Right lobe of liver (tissue), 6 donors: ENCODE measurements at regions not wholly inside any gene's neighbourhood (a gene's known extent, or its start where the extent isn't known, plus 50 kb on each side); places are given as distances from the start of the nearest gene placed in this dataset.

ENCODE experiments used
- ATAC-seq, 4 donors: fragments of 200-7000 bp; cut with Tn5 transposase; one replicate each; pipeline ENCODE4 v1.9.1; 2020; ENCODE audit warnings: mild to moderate bottlenecking in 4 of 4, moderate library complexity in 4 of 4
- DNase-seq, 3 donors: peaks; one replicate each; pipeline ENCODE4 v3.0.0-alpha.2; 2020
- H3K27ac ChIP-seq, 3 donors: fragments of 200-600 bp; one replicate each; pipeline ENCODE4 v1.8.0; 2022
- H3K27me3 ChIP-seq, 2 donors: fragments of 200-600 bp; one replicate each; pipeline ENCODE4 v1.8.0; 2022
- H3K36me3 ChIP-seq, 4 donors: fragments of 200-600 bp; sonication (generic) in 1 of 4; one replicate each; pipeline versions ENCODE4 v1.5.1 to v1.8.0; 2017 to 2022; ENCODE audit warnings: control low read depth in 1 of 4
- H3K4me1 ChIP-seq, 4 donors: fragments of 200-600 bp; sonication (generic) in 1 of 4; one replicate each; pipeline versions ENCODE4 v1.5.1 to v1.8.0; 2017 to 2022; ENCODE audit warnings: control low read depth in 1 of 4
- H3K4me3 ChIP-seq, 3 donors: fragments of 200-600 bp; one replicate each; pipeline ENCODE4 v1.8.0; 2022
- H3K9me3 ChIP-seq, 4 donors: fragments of 200-600 bp; sonication (generic) in 1 of 4; one replicate each; pipeline versions ENCODE4 v1.5.1 to v1.8.0; 2017 to 2022; ENCODE audit warnings: control low read depth in 1 of 4
- POLR2A ChIP-seq: fragments of 450-650 bp; IDR thresholded peaks from one replicate; pipeline ENCODE4 v1.6.1; 2017; ENCODE audit warnings: antibody characterized with exemption, mild to moderate bottlenecking
- WGBS: methylation state at CpG from one replicate; pipeline ENCODE4 v1.1.6; 2018; ENCODE audit warnings: low coverage, low lambda C conversion rate; ENCODE audit not compliant: insufficient coverage; ENCODE audit errors: missing lambda C conversion rate; 5-methylcytosine and 5-hydroxymethylcytosine counted together
- intact Hi-C, 2 donors: fragments of 100-400 bp; cut with DNase I; formaldehyde crosslinking; loops; one replicate each; pipeline versions ENCODE4 v1.11.2 to v1.14.1; 2022
- TF ChIP-seq, protein P1 (sequence below), 4 donors: fragments of 200-600 bp in 3 of 4; fragments of 450-650 bp in 1 of 4; IDR thresholded peaks; one replicate each; pipeline versions ENCODE4 v1.5.1 to v1.8.0; 2016 to 2022; ENCODE audit warnings: antibody characterized with exemption in 4 of 4, mild to moderate bottlenecking in 2 of 4
- donor health status: DM: no; HTN: yes; CAD: no.
- donor health status: DM: no; HTN: no; CAD: no.
- donor health status: DM: no; HTN: no; CAD: no.
- donor health status: DM: no; HTN: yes; CAD: no.
- donor health status: DM: no; HTN: yes; CAD: no.

DNA sequence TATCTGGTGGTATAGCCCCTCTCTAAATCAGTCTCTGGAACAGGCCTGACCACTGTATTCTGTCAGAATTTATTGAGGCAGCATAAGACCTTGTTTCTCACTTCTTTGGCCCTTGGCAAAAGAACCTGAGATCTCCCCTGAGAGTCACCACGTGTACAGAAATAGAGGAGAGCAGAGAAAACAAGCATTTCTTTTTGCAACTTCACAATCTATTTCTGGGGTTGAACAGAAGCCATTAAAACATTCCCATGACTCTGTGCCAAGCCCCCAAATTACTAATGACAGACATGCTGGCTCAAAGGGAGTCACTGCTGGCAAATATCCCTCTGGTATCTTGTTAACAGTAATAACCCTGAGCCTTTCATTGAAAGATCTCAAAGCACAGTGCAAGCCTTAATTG lies 395.3 kb downstream of the MAFB start:
- intact Hi-C loops: no loop called here
- WGBS: 38% methylated on average over 1 of the region's 1 CpG
- Histone ChIP-seq H3K27ac (no peak overlapping the region), H3K4me1 (no peaks in the 10 kb centered on the region), H3K9me3 (no peaks in the 10 kb centered on the region), H3K4me3 (no peak overlapping the region), H3K27me3 (no peaks in the 10 kb centered on the region), H3K36me3 (no peaks in the 10 kb centered on the region)
- no peak for DNase-seq
- TF ChIP-seq, protein P1, sequence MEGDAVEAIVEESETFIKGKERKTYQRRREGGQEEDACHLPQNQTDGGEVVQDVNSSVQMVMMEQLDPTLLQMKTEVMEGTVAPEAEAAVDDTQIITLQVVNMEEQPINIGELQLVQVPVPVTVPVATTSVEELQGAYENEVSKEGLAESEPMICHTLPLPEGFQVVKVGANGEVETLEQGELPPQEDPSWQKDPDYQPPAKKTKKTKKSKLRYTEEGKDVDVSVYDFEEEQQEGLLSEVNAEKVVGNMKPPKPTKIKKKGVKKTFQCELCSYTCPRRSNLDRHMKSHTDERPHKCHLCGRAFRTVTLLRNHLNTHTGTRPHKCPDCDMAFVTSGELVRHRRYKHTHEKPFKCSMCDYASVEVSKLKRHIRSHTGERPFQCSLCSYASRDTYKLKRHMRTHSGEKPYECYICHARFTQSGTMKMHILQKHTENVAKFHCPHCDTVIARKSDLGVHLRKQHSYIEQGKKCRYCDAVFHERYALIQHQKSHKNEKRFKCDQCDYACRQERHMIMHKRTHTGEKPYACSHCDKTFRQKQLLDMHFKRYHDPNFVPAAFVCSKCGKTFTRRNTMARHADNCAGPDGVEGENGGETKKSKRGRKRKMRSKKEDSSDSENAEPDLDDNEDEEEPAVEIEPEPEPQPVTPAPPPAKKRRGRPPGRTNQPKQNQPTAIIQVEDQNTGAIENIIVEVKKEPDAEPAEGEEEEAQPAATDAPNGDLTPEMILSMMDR (IDR thresholded peaks at IDR 0.05): no peak
- no peak for TF ChIP-seq POLR2A
- ATAC-seq: no peak

DNA sequence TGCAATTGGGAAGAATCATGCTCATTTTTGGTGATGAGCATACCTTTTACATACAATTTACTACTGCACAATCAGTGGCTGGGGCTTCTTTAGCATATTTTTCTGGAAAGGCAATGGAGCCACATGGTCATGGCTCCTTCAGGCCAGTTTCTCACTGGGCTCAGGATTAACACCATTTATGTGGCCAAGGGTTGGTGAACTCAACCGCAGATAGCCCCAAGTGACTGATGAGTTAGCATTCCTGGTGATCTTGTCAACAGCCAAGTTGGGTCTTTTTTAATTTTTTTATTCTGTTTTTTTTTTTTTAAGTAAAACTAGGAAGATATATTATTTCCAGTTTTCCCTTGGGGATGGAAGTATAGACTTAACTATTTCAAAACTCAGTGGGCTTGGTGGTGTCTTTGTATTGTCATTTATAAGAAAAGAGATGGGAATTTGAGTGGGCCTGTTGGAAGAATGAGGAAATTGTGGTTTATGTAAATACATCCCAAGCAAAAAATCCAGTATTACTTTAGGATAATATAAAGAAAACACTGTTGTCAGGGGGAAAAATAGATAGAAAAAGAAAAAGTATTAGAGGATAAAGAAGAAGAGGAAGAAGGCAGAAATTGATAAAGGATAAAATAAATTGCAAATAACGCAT lies 397.4 kb downstream of the MAFB start:
- H3K4me1 ChIP-seq: no peaks in the 10 kb centered on the region
- ATAC-seq (no peak), DNase-seq (no peak)
- TF ChIP-seq, protein P1 (IDR thresholded peaks at IDR 0.05): no peak
- no peak for TF ChIP-seq POLR2A
- no peaks in the 10 kb centered on the region for H3K27me3 ChIP-seq
- WGBS: 91% methylated on average over 2 of the region's 2 CpGs
- H3K9me3 ChIP-seq: no peaks in the 10 kb centered on the region
- intact Hi-C loops: no loop called here
- no peak overlapping the region for H3K4me3 ChIP-seq
- no peak overlapping the region for H3K27ac ChIP-seq
- H3K36me3 ChIP-seq: no peaks in the 10 kb centered on the region

DNA sequence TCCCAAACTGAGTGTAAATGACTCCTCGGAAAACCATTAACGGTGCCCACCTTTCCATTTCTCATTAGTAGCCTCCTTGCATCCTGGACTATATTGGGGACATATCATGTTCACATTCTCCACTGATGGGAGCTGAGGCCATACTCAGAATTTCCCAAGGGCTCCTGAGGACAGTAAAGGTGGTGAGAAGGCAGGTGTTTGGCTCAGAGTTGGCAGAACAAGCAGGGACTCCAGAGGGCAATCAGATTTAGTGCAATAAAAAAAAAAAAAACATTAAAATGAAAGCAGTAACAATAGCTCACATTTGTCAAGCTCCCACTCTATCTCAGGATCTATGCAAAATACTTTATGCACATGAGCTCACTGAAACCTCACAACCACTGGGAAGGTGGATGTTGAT lies 401.4 kb downstream of the MAFB start:
- H3K27ac ChIP-seq: no peak overlapping the region
- H3K27me3 ChIP-seq: no peaks in the 10 kb centered on the region
- no peaks in the 10 kb centered on the region for H3K9me3 ChIP-seq
- WGBS: 83% methylated on average over 2 of the region's 2 CpGs
- no peaks in the 10 kb centered on the region for H3K36me3 ChIP-seq
- ATAC-seq (no peak), DNase-seq (no peak)
- H3K4me1 ChIP-seq: no peaks in the 10 kb centered on the region
- TF ChIP-seq POLR2A: no peak
- TF ChIP-seq, protein P1 (IDR thresholded peaks at IDR 0.05): no peak
- intact Hi-C loops: no loop called here
- no peak overlapping the region for H3K4me3 ChIP-seq

DNA sequence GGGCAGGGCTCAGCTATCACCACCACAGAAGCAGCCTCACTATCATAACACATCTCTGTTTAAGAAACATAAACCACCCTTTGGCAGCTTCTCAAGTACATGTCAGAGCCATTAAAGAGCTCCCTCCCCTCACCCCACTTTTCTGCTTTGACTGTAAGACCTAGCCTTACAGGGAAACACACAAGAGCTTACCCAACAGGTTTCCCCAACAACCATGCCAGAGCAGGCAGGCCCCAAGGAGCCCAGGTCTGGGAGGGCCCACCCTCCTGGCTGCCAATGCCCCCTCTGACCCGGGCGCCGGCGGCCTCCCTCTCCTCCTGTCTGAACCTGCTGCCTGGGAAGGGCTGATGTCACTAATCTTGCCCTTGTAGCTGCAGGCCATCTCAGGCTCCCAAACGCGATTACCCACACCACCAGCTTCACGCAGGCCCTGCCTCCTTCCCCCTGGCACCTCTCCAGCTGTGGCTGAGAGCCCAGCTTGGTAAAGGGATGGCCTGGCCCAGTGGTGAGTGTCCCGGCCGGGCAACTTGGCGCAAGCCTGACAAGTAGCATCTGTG lies 402.0 kb downstream of the MAFB start:
- peak in 2 of 3 donors; percentile 54 to 55 for DNase-seq
- H3K9me3 ChIP-seq: no peaks in the 10 kb centered on the region
- no peaks in the 10 kb centered on the region for H3K4me1 ChIP-seq
- no peak for ATAC-seq
- intact Hi-C loops: no loop called here
- H3K36me3 ChIP-seq: no peaks in the 10 kb centered on the region
- WGBS: 23% methylated on average over 3 of the region's 10 CpGs
- TF ChIP-seq POLR2A: no peak
- TF ChIP-seq, protein P1 (IDR thresholded peaks at IDR 0.05): no peak
- no peaks in the 10 kb centered on the region for H3K27me3 ChIP-seq
- no peak overlapping the region for H3K4me3 ChIP-seq
- no peak overlapping the region for H3K27ac ChIP-seq
